Fibroblast of villous mesenchyme (primary cell): ENCODE measurements at regions not wholly inside any gene's neighbourhood (a gene's known extent, or its start where the extent isn't known, plus 50 kb on each side); places are given as distances from the start of the nearest gene placed in this dataset.

Experiments used
- DNase-seq: peaks from one replicate; pipeline ENCODE4 v3.0.0-alpha.2; 2010; ENCODE audit warnings: low read depth
- H3K4me3 ChIP-seq: 2 replicates; pipeline ENCODE4 v1.5.1; 2011; ENCODE audit warnings: low read depth, mild to moderate bottlenecking, low read length
- CTCF ChIP-seq: IDR thresholded peaks from 2 replicates; pipeline ENCODE4 v1.5.1; 2012; ENCODE audit warnings: low read depth, mild to moderate bottlenecking, low read length; ENCODE audit not compliant: insufficient read depth

- TF ChIP-seq CTCF, result no peak
- H3K4me3 ChIP-seq, result no peak overlapping the region
- no peak for DNase-seq
Observed at GRCh38 chr3:26193558-26193957, 403.7 kb downstream of the OXSM start.

- TF ChIP-seq CTCF, result no peak
- DNase-seq, result no peak
- no peak overlapping the region for H3K4me3 ChIP-seq
Observed at GRCh38 chr3:26196781-26197180, 406.9 kb downstream of the OXSM start.

- no peak for TF ChIP-seq CTCF
- H3K4me3 ChIP-seq, result no peak overlapping the region
- DNase-seq, result no peak
Observed at GRCh38 chr3:26198609-26199008, 408.7 kb downstream of the OXSM start.

- H3K4me3 ChIP-seq, result no peak overlapping the region
- no peak for DNase-seq
- no peak for TF ChIP-seq CTCF
Observed at GRCh38 chr3:26202169-26202568, 412.3 kb downstream of the OXSM start.

- TF ChIP-seq CTCF, result no peak
- H3K4me3 ChIP-seq, result no peak overlapping the region
- no peak for DNase-seq
Observed at GRCh38 chr3:26205475-26205874, 415.6 kb downstream of the OXSM start.

- no peak for TF ChIP-seq CTCF
- H3K4me3 ChIP-seq, result no peak overlapping the region
- DNase-seq, result no peak
Observed at GRCh38 chr3:26208201-26208600, 414.4 kb upstream of the LRRC3B start.

GRCh38 chr3:26229801-26230200 is 392.8 kb upstream of the LRRC3B start:
- H3K4me3 ChIP-seq, result no peak overlapping the region
- no peak for TF ChIP-seq CTCF
- DNase-seq, result no peak
